CD4-positive, alpha-beta T cell (primary cell): ENCODE measurements at regions not wholly inside any gene's neighbourhood (a gene's known extent, or its start where the extent isn't known, plus 50 kb on each side); places are given as distances from the start of the nearest gene placed in this dataset.

Experiments
- ATAC-seq: fragments of 200-7000 bp; cut with Tn5 transposase; one replicate; pipeline ENCODE4 v1.10.0; 2022; ENCODE audit warnings: mild to moderate bottlenecking; ENCODE audit not compliant: poor library complexity
- CTCF ChIA-PET: fragments of 350-600 bp; sonication (Branson Sonifier 250); formaldehyde crosslinking; loops from one replicate; lab custom pipeline; 2021; ENCODE audit warnings: antibody characterized with exemption, inconsistent platforms; lab: Charles Lee
- POLR2A ChIA-PET: fragments of 350-600 bp; sonication (Branson Sonifier 250); formaldehyde crosslinking; loops from one replicate; lab custom pipeline; 2021; ENCODE audit warnings: antibody characterized with exemption, inconsistent platforms; lab: Charles Lee
- DNase-seq, 14 experiments: peaks; one replicate each; pipeline ENCODE4 v3.0.0-alpha.2; 2013 to 2020; ENCODE audit warnings: mixed read lengths in 2 of 14
- H3K27ac ChIP-seq, 2 donors: one replicate each; pipeline versions ENCODE4 v1.5.1 to v1.7.0; 2013; ENCODE audit warnings: low read length in 2 of 2, low read depth in 1 of 2, mild to moderate bottlenecking in 1 of 2
- H3K27me3 ChIP-seq, 2 experiments: 1 replicate in 1 of 2; 2 replicates in 1 of 2; pipeline versions ENCODE4 v1.6.1 to v1.7.0; 2013; ENCODE audit warnings: low read length in 2 of 2, control low read depth in 1 of 2, mild to moderate bottlenecking in 1 of 2, moderate library complexity in 1 of 2; ENCODE audit not compliant: insufficient read depth in 2 of 2, control insufficient read depth in 1 of 2
- H3K36me3 ChIP-seq: one replicate; pipeline ENCODE4 v1.6.1; 2013; ENCODE audit warnings: low read length, control low read depth; ENCODE audit not compliant: insufficient read depth
- H3K4me1 ChIP-seq: one replicate; pipeline ENCODE4 v1.6.1; 2013; ENCODE audit warnings: low read length, control low read depth; ENCODE audit not compliant: insufficient read depth
- H3K4me3 ChIP-seq: one replicate; pipeline ENCODE4 v1.5.1; 2013; ENCODE audit warnings: mild to moderate bottlenecking, low read length, moderate library complexity
- H3K9me3 ChIP-seq, 2 experiments: 1 replicate in 1 of 2; 2 replicates in 1 of 2; pipeline versions ENCODE4 v1.6.1 to v1.7.0; 2013; ENCODE audit warnings: low read length in 2 of 2, mild to moderate bottlenecking in 2 of 2, control low read depth in 1 of 2, moderate library complexity in 1 of 2; ENCODE audit not compliant: control insufficient read depth in 1 of 2, insufficient read depth in 1 of 2
- H3K27ac Mint-ChIP-seq: one replicate; pipeline ENCODE4 v1.8.0; 2020; ENCODE audit warnings: mixed read lengths
- H3K27me3 Mint-ChIP-seq: one replicate; pipeline ENCODE4 v1.8.0; 2021; ENCODE audit warnings: mixed read lengths
- H3K36me3 Mint-ChIP-seq: one replicate; pipeline ENCODE4 v1.8.0; 2021; ENCODE audit warnings: low read depth, mixed read lengths
- H3K4me1 Mint-ChIP-seq: one replicate; pipeline ENCODE4 v1.8.0; 2021; ENCODE audit warnings: low read depth, mixed read lengths
- H3K4me3 Mint-ChIP-seq: one replicate; pipeline ENCODE4 v1.8.0; 2020; ENCODE audit warnings: mild to moderate bottlenecking, mixed read lengths
- H3K9me3 Mint-ChIP-seq: one replicate; pipeline ENCODE4 v1.8.0; 2020; ENCODE audit warnings: mixed read lengths
- intact Hi-C, 2 experiments: fragments of 100-400 bp; cut with DNase I in 1 of 2; cut with micrococcal nuclease in 1 of 2; formaldehyde crosslinking; loops; one replicate each; pipeline versions ENCODE4 v1.15.1 to v1.9.0; 2023 to 2025; cut with DNase I, micrococcal nuclease
- TF ChIP-seq, protein P1 (sequence below): fragments of 200-600 bp; IDR thresholded peaks from one replicate; pipeline ENCODE4 v1.8.0; 2022; ENCODE audit warnings: antibody characterized with exemption, mild to moderate bottlenecking

DNA sequence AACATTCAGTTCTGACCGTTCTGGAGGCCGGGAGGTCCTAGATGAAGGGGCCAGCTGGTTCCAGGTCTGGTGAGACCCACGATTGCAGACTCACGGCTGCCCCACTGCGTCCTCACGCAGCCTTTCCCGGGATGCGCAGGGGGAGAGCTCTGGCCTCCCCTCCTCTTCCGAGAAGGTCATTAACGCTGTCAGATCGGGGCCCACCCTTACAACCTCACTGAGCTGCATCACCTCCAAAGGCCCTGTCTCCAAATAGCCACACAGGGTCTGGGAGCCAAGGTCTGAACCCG lies 66.6 kb upstream of the PPP1R26 start:
- Mint-ChIP-seq H3K27me3 (peaks cover 6% of the 10 kb centered on the region), H3K36me3 (no peaks in the 10 kb centered on the region), H3K9me3 (no peaks in the 10 kb centered on the region), H3K4me3 (no peak overlapping the region), H3K27ac (no peak overlapping the region), H3K4me1 (no peaks in the 10 kb centered on the region)
- ChIA-PET POLR2A (no interaction called here), CTCF (no interaction called here)
- intact Hi-C loops = loop anchor here (1.0 to 5.0 kb wide), 3 partner anchors 964 to 1241 kb away; no protein-coding TSS in a partner anchor
- no peak overlapping the region for H3K4me3 ChIP-seq
- TF ChIP-seq, protein P1, sequence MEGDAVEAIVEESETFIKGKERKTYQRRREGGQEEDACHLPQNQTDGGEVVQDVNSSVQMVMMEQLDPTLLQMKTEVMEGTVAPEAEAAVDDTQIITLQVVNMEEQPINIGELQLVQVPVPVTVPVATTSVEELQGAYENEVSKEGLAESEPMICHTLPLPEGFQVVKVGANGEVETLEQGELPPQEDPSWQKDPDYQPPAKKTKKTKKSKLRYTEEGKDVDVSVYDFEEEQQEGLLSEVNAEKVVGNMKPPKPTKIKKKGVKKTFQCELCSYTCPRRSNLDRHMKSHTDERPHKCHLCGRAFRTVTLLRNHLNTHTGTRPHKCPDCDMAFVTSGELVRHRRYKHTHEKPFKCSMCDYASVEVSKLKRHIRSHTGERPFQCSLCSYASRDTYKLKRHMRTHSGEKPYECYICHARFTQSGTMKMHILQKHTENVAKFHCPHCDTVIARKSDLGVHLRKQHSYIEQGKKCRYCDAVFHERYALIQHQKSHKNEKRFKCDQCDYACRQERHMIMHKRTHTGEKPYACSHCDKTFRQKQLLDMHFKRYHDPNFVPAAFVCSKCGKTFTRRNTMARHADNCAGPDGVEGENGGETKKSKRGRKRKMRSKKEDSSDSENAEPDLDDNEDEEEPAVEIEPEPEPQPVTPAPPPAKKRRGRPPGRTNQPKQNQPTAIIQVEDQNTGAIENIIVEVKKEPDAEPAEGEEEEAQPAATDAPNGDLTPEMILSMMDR = no peak
- DNase-seq = no peak
- ATAC-seq = no peak
- peaks cover 6% of the 10 kb centered on the region for H3K4me1 ChIP-seq
- H3K36me3 ChIP-seq = no peaks in the 10 kb centered on the region
- H3K27me3 ChIP-seq = peaks cover 0 to 5% of the 10 kb centered on the region in 2 experiments
- H3K27ac ChIP-seq = no peak overlapping the region
- H3K9me3 ChIP-seq = no peaks in the 10 kb centered on the region

DNA sequence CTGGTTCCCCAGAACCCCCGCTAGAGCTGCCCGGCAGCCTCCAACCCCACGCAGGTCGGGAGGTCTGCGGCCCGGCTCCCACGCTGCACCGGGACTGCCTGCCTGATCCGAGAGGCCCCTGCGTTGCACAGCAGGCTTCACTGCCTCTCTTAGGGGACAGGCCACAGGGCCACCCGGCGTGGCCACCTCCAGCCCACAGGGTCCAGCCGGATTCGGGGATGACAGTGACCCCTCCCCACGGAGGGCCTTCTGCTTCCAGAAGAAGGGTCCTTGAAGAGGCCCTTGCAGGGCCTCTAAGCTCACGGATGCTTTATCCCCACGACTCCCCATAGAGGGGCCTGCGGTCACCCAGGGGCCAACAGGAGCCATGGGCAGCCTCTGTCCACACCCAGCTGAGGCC lies 66.1 kb upstream of the PPP1R26 start:
- no peak for ATAC-seq
- POLR2A ChIA-PET = no interaction called here
- Mint-ChIP-seq H3K36me3 (no peaks in the 10 kb centered on the region), H3K9me3 (no peaks in the 10 kb centered on the region), H3K4me3 (no peak overlapping the region), H3K27me3 (peaks cover 6% of the 10 kb centered on the region), H3K4me1 (no peaks in the 10 kb centered on the region), H3K27ac (no peak overlapping the region)
- H3K27me3 ChIP-seq = peaks cover 0 to 5% of the 10 kb centered on the region in 2 experiments
- TF ChIP-seq, protein P1 = no peak
- no peaks in the 10 kb centered on the region for H3K36me3 ChIP-seq
- intact Hi-C loops = loop anchor here (1.0 to 5.0 kb wide), 3 partner anchors 964 to 1241 kb away; no protein-coding TSS in a partner anchor
- H3K4me3 ChIP-seq = no peak overlapping the region
- CTCF ChIA-PET = no interaction called here
- no peak overlapping the region for H3K27ac ChIP-seq
- peaks cover 6% of the 10 kb centered on the region for H3K4me1 ChIP-seq
- DNase-seq = peak in 1 of 14 experiments; percentile 12
- H3K9me3 ChIP-seq = no peaks in the 10 kb centered on the region

DNA sequence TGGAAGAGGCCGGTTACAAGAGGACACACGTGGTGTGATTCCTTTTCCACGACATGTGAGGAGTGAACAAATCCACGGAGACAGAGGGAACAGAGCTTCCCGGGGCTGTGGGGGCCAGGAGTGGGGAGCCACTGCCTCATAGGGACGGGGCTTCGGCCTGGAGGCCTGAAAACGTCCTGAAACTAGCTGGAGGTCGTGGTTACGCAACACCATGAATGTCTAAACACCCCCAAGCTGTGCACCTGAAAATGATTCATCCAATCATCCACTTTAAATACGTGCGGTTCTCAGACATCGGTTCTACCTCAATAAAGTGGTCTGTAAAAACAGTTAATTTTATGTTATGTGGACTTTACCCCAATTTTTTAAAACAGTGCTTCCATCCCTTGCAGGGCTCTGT lies 65.3 kb upstream of the PPP1R26 start:
- H3K27ac ChIP-seq = no peak overlapping the region
- no peaks in the 10 kb centered on the region for H3K36me3 ChIP-seq
- DNase-seq (no peak), ATAC-seq (no peak)
- H3K27me3 Mint-ChIP-seq = peaks cover 9% of the 10 kb centered on the region
- H3K4me1 ChIP-seq = peaks cover 6% of the 10 kb centered on the region
- H3K27me3 ChIP-seq = peaks cover 0 to 5% of the 10 kb centered on the region in 2 experiments
- H3K4me1 Mint-ChIP-seq = no peaks in the 10 kb centered on the region
- H3K36me3 Mint-ChIP-seq = no peaks in the 10 kb centered on the region
- POLR2A ChIA-PET = no interaction called here
- H3K4me3 ChIP-seq = no peak overlapping the region
- TF ChIP-seq, protein P1 = no peak
- intact Hi-C loops = loop anchor here in 1 of 2 experiments (5.0 kb wide), 1 partner anchor 1242 kb away; no protein-coding TSS in a partner anchor
- CTCF ChIA-PET = no interaction called here
- no peak overlapping the region for H3K27ac Mint-ChIP-seq
- H3K9me3 ChIP-seq = no peaks in the 10 kb centered on the region
- no peak overlapping the region for H3K4me3 Mint-ChIP-seq
- H3K9me3 Mint-ChIP-seq = no peaks in the 10 kb centered on the region
